ENCODE measurements at regions not wholly inside any gene's neighbourhood (a gene's known extent, or its start where the extent isn't known, plus 50 kb on each side); places are given as distances from the start of the nearest gene placed in this dataset.

GRCh38 chr4:10898072-10898471 is 213.5 kb upstream of the CLNK start:
- Histone ChIP-seq H2BK5ac (ENCODE audit: low read depth, low read length) (no peak overlapping the region), H3K4ac (replicated peaks; ENCODE audit: insufficient read length, low read depth, low read length) (no peak overlapping the region), H3K4me3 (ENCODE audit: extremely low read depth in 1 of 4, insufficient read depth in 2 of 4, low read depth in 3 of 4, low read length in 4 of 4) (no peak overlapping the region), H3K23me2 (ENCODE audit: low read depth, low read length) (no peaks in the 10 kb centered on the region; the same call in 1 of the 2 replicates), H3K27me3 (replicated peaks in 1 of 4; ENCODE audit: control insufficient read depth in 3 of 4, extremely low read depth in 1 of 4, insufficient read depth in 3 of 4, low read length in 3 of 4) (no peaks in the 10 kb centered on the region), H3K79me1 (ENCODE audit: low read depth, low read length) (no peaks in the 10 kb centered on the region), H3K23ac (ENCODE audit: insufficient read length) (no peak overlapping the region), H2BK20ac (ENCODE audit: low read length) (no peak overlapping the region), H4K5ac (ENCODE audit: insufficient read length, low read depth, low read length) (no peak overlapping the region), H2BK12ac (ENCODE audit: low read depth, low read length) (no peak overlapping the region), H2BK15ac (ENCODE audit: low read length) (no peak overlapping the region), H3K14ac (ENCODE audit: insufficient read length) (no peak overlapping the region), H3K4me2 (ENCODE audit: insufficient read depth in 1 of 2, low read depth in 2 of 2, low read length in 2 of 2) (no peak overlapping the region), H4K20me1 (replicated peaks in 1 of 2; ENCODE audit: control insufficient read depth in 1 of 2, insufficient read depth in 2 of 2, low read length in 2 of 2) (no peaks in the 10 kb centered on the region), H3K79me2 (ENCODE audit: control insufficient read depth in 1 of 2, insufficient read depth in 2 of 2, low read length in 2 of 2) (no peaks in the 10 kb centered on the region), H3K36me3 (ENCODE audit: control insufficient read depth in 2 of 4, insufficient read depth in 4 of 4, low read length in 3 of 4) (no peaks in the 10 kb centered on the region), H2AK5ac (ENCODE audit: low read depth, low read length) (no peak overlapping the region), H3K9me3 (ENCODE audit: insufficient read depth in 2 of 2, low read depth in 1 of 2, low read length in 1 of 2) (no peaks in the 10 kb centered on the region), H3K9ac (replicated peaks in 1 of 4; ENCODE audit: extremely low read depth in 1 of 4, low read depth in 3 of 4, low read length in 3 of 4) (no peak overlapping the region), H4K8ac (ENCODE audit: extremely low read depth, insufficient read depth, low read length) (no peak overlapping the region), H2BK120ac (replicated peaks; ENCODE audit: low read depth, low read length) (no peak overlapping the region), H2AFZ (ENCODE audit: low read length) (peak overlapping the region; percentile 49), H3K4me1 (replicated peaks in 1 of 4; ENCODE audit: control insufficient read depth in 3 of 4, insufficient read depth in 4 of 4, low read length in 3 of 4) (no peaks in the 10 kb centered on the region), H3K56ac (replicated peaks; ENCODE audit: insufficient read length, low read depth, low read length) (no peak overlapping the region), H3K18ac (ENCODE audit: extremely low read depth, low read length) (no peak overlapping the region), H3K27ac (ENCODE audit: low read depth, low read length) (no peak overlapping the region), H4K91ac (replicated peaks; ENCODE audit: insufficient read length, low read length) (no peak overlapping the region)
- 89% methylated on average over 5 of the region's 5 CpGs; no CpG with 5 or more reads in 1 of the 2 experiments for WGBS, 2 experiments (ENCODE audit: extremely low coverage in 1 of 2, insufficient coverage in 1 of 2, insufficient read length in 1 of 2, insufficient replicate concordance in 2 of 2, low coverage in 1 of 2, low lambda C conversion rate in 2 of 2, missing lambda C conversion rate in 1 of 2)
- FAIRE-seq = no peak
- ChIA-PET POLR2A (ENCODE audit: partially characterized antibody) (interaction anchor here (0.6 kb wide), 1 partner anchor 23 kb away, joined by 5 read pairs; no protein-coding TSS in a partner anchor), CTCF (ENCODE audit: partially characterized antibody) (no interaction called here)
- no peak for DNase-seq (ENCODE audit: low read depth in 1 of 2, low spot score in 2 of 2)
- TF ChIP-seq JUN (IDR thresholded peaks at IDR 0.05; ENCODE audit: low read depth, low read length) (no peak), TCF12 (IDR thresholded peaks at IDR 0.05; ENCODE audit: low read depth, low read length) (no peak), KDM1A (IDR thresholded peaks at IDR 0.05; ENCODE audit: borderline replicate concordance, low read length) (no peak), EZH2 (IDR thresholded peaks at IDR 0.05; ENCODE audit: low read depth, low read length, severe bottlenecking) (no peak), KDM5A (IDR thresholded peaks at IDR 0.05; ENCODE audit: low read length) (no peak), CTCF (IDR thresholded peaks at IDR 0.05; ENCODE audit: control extremely low read depth in 1 of 3, insufficient read depth in 1 of 3, low read depth in 1 of 3, low read length in 3 of 3) (no peak), SUZ12 (IDR thresholded peaks at IDR 0.05; ENCODE audit: low read length) (no peak), BRCA1 (IDR thresholded peaks at IDR 0.05; ENCODE audit: low read depth, low read length) (no peak), SRF (IDR thresholded peaks at IDR 0.05; ENCODE audit: low read depth, low read length) (no peak), EGR1 (IDR thresholded peaks at IDR 0.05; ENCODE audit: borderline replicate concordance, low read depth, low read length) (no peak), HDAC2 (IDR thresholded peaks at IDR 0.05; ENCODE audit: borderline replicate concordance in 1 of 2, low read depth in 2 of 2, low read length in 2 of 2) (no peak), SIN3A (conservative IDR thresholded peaks at IDR 0.05 in 1 of 2, IDR thresholded peaks at IDR 0.05 in 1 of 2; ENCODE audit: low read depth in 1 of 2, low read length in 2 of 2) (no peak)

All from H1 (cell line).